Panc1 (cell line): ENCODE measurements at regions not wholly inside any gene's neighbourhood (a gene's known extent, or its start where the extent isn't known, plus 50 kb on each side); places are given as distances from the start of the nearest gene placed in this dataset.

Experiments
- TF ChIP-seq, protein P1 (sequence below): fragments of 450-650 bp; IDR thresholded peaks from 2 replicates; pipeline ENCODE4 v1.5.1; 2017; ENCODE audit warnings: mild to moderate bottlenecking
- TF ChIP-seq, protein P2 (sequence below), 2 experiments: IDR thresholded peaks; 2 replicates each; pipeline ENCODE4 v1.6.1; 2011 to 2012; ENCODE audit warnings: low read depth in 2 of 2, control low read depth in 1 of 2, low read length in 1 of 2, mild to moderate bottlenecking in 1 of 2, moderate library complexity in 1 of 2; ENCODE audit not compliant: insufficient read depth in 1 of 2

DNA sequence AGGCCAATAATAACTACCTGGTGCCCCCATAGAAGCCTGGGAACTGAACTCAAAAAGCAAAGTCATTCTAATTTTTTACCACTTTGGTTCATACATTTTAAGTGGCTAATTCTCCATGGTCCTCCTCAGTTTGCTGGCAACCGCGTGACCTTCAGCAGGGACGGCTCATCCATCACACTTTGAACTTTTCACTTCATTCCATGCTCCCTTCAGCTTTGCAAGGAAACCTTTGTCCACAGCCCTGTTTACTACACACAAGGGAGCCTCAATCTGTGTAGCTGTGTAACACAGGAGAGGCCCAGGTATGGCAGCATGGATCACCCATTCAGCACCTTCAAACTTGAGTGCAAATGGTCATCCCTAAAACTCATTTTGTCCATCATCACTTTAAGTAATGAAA is 552.4 kb downstream of the IRX1 start:
- TF ChIP-seq, protein P1, sequence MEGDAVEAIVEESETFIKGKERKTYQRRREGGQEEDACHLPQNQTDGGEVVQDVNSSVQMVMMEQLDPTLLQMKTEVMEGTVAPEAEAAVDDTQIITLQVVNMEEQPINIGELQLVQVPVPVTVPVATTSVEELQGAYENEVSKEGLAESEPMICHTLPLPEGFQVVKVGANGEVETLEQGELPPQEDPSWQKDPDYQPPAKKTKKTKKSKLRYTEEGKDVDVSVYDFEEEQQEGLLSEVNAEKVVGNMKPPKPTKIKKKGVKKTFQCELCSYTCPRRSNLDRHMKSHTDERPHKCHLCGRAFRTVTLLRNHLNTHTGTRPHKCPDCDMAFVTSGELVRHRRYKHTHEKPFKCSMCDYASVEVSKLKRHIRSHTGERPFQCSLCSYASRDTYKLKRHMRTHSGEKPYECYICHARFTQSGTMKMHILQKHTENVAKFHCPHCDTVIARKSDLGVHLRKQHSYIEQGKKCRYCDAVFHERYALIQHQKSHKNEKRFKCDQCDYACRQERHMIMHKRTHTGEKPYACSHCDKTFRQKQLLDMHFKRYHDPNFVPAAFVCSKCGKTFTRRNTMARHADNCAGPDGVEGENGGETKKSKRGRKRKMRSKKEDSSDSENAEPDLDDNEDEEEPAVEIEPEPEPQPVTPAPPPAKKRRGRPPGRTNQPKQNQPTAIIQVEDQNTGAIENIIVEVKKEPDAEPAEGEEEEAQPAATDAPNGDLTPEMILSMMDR, result no peak
- TF ChIP-seq, protein P2, sequence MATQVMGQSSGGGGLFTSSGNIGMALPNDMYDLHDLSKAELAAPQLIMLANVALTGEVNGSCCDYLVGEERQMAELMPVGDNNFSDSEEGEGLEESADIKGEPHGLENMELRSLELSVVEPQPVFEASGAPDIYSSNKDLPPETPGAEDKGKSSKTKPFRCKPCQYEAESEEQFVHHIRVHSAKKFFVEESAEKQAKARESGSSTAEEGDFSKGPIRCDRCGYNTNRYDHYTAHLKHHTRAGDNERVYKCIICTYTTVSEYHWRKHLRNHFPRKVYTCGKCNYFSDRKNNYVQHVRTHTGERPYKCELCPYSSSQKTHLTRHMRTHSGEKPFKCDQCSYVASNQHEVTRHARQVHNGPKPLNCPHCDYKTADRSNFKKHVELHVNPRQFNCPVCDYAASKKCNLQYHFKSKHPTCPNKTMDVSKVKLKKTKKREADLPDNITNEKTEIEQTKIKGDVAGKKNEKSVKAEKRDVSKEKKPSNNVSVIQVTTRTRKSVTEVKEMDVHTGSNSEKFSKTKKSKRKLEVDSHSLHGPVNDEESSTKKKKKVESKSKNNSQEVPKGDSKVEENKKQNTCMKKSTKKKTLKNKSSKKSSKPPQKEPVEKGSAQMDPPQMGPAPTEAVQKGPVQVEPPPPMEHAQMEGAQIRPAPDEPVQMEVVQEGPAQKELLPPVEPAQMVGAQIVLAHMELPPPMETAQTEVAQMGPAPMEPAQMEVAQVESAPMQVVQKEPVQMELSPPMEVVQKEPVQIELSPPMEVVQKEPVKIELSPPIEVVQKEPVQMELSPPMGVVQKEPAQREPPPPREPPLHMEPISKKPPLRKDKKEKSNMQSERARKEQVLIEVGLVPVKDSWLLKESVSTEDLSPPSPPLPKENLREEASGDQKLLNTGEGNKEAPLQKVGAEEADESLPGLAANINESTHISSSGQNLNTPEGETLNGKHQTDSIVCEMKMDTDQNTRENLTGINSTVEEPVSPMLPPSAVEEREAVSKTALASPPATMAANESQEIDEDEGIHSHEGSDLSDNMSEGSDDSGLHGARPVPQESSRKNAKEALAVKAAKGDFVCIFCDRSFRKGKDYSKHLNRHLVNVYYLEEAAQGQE (IDR thresholded peaks at IDR 0.05; ENCODE audit: insufficient read depth in 1 of 2, low read depth in 2 of 2, low read length in 1 of 2), result no peak
